Neutrophil (primary cell): ENCODE measurements at regions not wholly inside any gene's neighbourhood (a gene's known extent, or its start where the extent isn't known, plus 50 kb on each side); places are given as distances from the start of the nearest gene placed in this dataset.

Experiments used
- H3K27ac ChIP-seq: fragments of 200-600 bp; sonication (generic); 2 replicates; pipeline ENCODE4 v1.5.1; 2016; ENCODE audit warnings: mild to moderate bottlenecking, moderate library complexity
- H3K27me3 ChIP-seq: fragments of 200-600 bp; sonication (generic); 2 replicates; pipeline ENCODE4 v1.6.0; 2016; ENCODE audit warnings: mild to moderate bottlenecking
- H3K36me3 ChIP-seq: fragments of 200-600 bp; sonication (generic); 2 replicates; pipeline ENCODE4 v1.5.1; 2017
- H3K4me1 ChIP-seq, 2 experiments: fragments of 200-600 bp in 1 of 2; sonication (generic) in 1 of 2; 1 replicate in 1 of 2; 2 replicates in 1 of 2; pipeline versions ENCODE4 v1.5.1 to v1.6.1; 2013 to 2016; ENCODE audit warnings: low read depth in 1 of 2, low read length in 1 of 2, mild to moderate bottlenecking in 1 of 2, moderate library complexity in 1 of 2; ENCODE audit not compliant: control insufficient read depth in 1 of 2, insufficient read depth in 1 of 2
- H3K4me3 ChIP-seq, 2 experiments: fragments of 200-600 bp in 1 of 2; sonication (generic) in 1 of 2; 1 replicate in 1 of 2; 2 replicates in 1 of 2; pipeline ENCODE4 v1.5.1; 2013 to 2016; ENCODE audit warnings: low read depth in 1 of 2, low read length in 1 of 2, mild to moderate bottlenecking in 1 of 2, moderate library complexity in 1 of 2
- H3K9me3 ChIP-seq: fragments of 200-600 bp; sonication (generic); 2 replicates; pipeline ENCODE4 v1.5.1; 2016
- CTCF ChIP-seq: fragments of 200-600 bp; sonication (generic); IDR thresholded peaks from 2 replicates; pipeline ENCODE4 v1.5.1; 2016; ENCODE audit warnings: antibody characterized with exemption

DNA sequence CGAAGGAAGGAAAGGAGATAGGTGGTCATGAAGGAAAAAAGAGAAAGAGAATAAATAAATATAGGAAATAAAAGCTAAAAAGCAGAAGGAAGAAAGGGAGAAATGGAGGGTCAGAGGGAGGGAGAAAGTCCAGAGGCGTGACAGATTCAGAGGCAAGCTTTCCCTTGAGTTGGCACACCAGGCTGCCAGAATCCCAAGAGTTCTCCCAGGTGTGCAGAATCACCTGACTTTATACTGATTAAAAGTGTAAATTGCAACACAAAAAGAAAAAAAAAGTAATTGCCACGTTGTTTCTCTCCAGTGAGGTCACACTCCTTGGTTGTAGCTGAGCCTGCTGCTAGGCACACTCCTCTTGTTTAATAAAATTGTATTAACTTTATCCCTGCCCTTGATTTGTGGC is 669.9 kb upstream of the PKN2 start:
- H3K9me3 ChIP-seq: no peaks in the 10 kb centered on the region
- H3K4me1 ChIP-seq: no peaks in the 10 kb centered on the region
- H3K36me3 ChIP-seq: no peaks in the 10 kb centered on the region
- H3K4me3 ChIP-seq: no peak overlapping the region
- TF ChIP-seq CTCF: no peak
- H3K27ac ChIP-seq: no peak overlapping the region
- no peaks in the 10 kb centered on the region for H3K27me3 ChIP-seq

GRCh38 chr1:88016947-88017346 is 667.1 kb upstream of the PKN2 start:
- Histone ChIP-seq H3K36me3 (no peaks in the 10 kb centered on the region), H3K27me3 (no peaks in the 10 kb centered on the region), H3K9me3 (no peaks in the 10 kb centered on the region), H3K27ac (no peak overlapping the region), H3K4me3 (no peak overlapping the region), H3K4me1 (no peaks in the 10 kb centered on the region)
- TF ChIP-seq CTCF: no peak

- Histone ChIP-seq H3K36me3 (no peaks in the 10 kb centered on the region), H3K27me3 (no peaks in the 10 kb centered on the region), H3K4me1 (no peaks in the 10 kb centered on the region), H3K4me3 (no peak overlapping the region), H3K9me3 (no peaks in the 10 kb centered on the region), H3K27ac (no peak overlapping the region)
- no peak for TF ChIP-seq CTCF
These were observed 662.5 kb upstream of the PKN2 start for GRCh38 chr1:88021529-88021928.

- no peak for TF ChIP-seq CTCF
- Histone ChIP-seq H3K27me3 (no peaks in the 10 kb centered on the region), H3K4me3 (no peak overlapping the region), H3K9me3 (no peaks in the 10 kb centered on the region), H3K36me3 (no peaks in the 10 kb centered on the region), H3K27ac (no peak overlapping the region), H3K4me1 (no peaks in the 10 kb centered on the region)
These were observed 661.6 kb upstream of the PKN2 start for GRCh38 chr1:88022516-88022915.

GRCh38 chr1:88029142-88029541 is 654.9 kb upstream of the PKN2 start:
- no peak for TF ChIP-seq CTCF
- no peaks in the 10 kb centered on the region for H3K27me3 ChIP-seq
- H3K36me3 ChIP-seq: no peaks in the 10 kb centered on the region
- no peak overlapping the region for H3K27ac ChIP-seq
- no peaks in the 10 kb centered on the region for H3K4me1 ChIP-seq
- no peaks in the 10 kb centered on the region for H3K9me3 ChIP-seq
- H3K4me3 ChIP-seq: no peak overlapping the region

- TF ChIP-seq CTCF: no peak
- Histone ChIP-seq H3K36me3 (no peaks in the 10 kb centered on the region), H3K27me3 (no peaks in the 10 kb centered on the region), H3K9me3 (no peaks in the 10 kb centered on the region), H3K27ac (no peak overlapping the region), H3K4me3 (no peak overlapping the region), H3K4me1 (no peaks in the 10 kb centered on the region)
These were observed 654.2 kb upstream of the PKN2 start for GRCh38 chr1:88029899-88030298.
